ENCODE measurements at regions not wholly inside any gene's neighbourhood (a gene's known extent, or its start where the extent isn't known, plus 50 kb on each side); places are given as distances from the start of the nearest gene placed in this dataset.

DNA sequence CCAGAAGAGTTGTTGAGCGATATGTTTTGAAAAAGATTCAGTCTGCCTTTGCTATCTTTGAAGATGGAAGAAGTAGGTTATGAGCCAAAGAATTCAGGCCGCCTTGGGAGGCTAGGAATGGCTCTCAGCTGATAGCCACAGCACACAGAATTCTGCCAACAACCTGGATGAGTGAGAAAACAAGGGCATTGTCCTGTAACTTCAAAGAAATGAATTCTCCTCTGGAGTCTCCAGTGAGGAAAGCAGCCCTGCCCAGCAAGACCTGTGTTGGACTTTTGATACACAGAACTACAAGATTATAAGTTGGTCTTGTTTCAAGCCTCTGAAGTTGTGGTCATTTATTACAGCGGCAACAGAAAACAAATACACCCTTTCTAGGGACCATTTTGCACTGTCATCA, 509.9 kb upstream of the ZNF608 start:
- no peak overlapping the region for H3K4me3 ChIP-seq (ENCODE audit: low read depth, low read length)
- no peak for TF ChIP-seq CTCF (IDR thresholded peaks at IDR 0.05; ENCODE audit: insufficient read depth, low read depth, low read length)
- no peak for DNase-seq (ENCODE audit: low read depth)

DNA sequence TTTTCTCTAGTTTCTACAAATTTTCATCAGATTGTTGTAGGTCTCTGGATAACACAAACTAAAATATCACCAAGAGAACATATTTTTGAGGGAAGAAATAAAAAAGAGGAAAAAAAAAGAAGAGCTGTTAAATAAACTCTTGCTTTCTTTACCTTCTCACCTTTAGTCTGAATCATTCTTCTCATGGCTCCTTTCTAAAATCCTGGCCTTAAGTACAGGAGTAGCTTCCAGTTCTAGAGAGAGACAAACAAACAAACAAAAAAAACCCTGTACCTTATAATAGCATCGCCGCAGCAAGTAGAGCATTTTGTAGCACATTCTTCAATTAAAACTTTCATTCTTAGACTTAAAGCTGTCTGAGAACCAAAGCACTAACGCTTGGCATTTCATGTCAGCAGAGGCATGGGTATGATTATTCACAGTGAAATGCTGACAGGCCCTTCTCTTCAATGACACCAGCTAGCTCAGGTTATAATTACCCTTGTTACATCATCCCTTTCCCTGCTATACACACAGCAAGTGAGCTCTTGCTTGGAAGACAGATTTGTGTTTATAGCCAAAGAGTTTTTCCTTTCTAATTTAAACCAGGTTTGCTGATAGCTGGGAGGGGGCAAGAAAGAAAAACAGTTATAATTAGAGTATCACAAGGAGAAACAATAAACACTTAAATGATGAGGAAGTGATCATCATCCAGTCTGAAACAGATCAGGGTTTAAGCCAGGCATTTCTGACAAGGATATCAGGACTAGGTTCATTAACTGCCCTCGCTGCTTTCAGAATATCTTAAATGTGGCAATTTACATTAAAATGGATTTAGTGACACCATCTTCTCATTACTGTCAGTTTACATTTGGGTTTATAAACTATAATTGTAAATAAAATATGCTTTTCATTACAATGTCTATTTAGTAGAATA, 510.9 kb upstream of the ZNF608 start:
- no peak overlapping the region for H3K4me3 ChIP-seq (ENCODE audit: low read depth, low read length)
- no peak for DNase-seq (ENCODE audit: low read depth)
- TF ChIP-seq CTCF (IDR thresholded peaks at IDR 0.05; ENCODE audit: insufficient read depth, low read depth, low read length): no peak

GRCh38 chr5:125257997-125258396, 511.6 kb upstream of the ZNF608 start:
- no peak for DNase-seq (ENCODE audit: low read depth)
- no peak overlapping the region for H3K4me3 ChIP-seq (ENCODE audit: low read depth, low read length)
- TF ChIP-seq CTCF (IDR thresholded peaks at IDR 0.05; ENCODE audit: insufficient read depth, low read depth, low read length): no peak

DNA sequence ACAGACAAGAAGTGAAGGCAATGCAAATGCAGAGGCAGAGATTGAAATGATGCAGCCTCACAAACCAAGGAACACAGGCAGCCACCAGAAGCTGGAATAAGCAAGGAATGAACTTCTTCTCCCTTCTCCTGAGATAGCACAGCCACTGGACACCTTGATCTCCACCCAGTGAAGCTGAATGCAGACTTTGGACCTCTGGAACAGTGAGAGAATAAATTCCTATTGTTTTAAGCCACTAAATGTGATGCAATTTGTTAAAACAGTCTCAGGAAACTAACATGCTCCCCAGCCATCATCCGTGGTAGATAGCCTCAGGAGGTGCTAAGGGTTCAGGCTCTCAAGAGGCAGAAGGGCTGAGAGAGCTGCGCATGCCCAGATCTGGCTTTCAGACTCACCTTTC, 512.2 kb upstream of the ZNF608 start:
- no peak for TF ChIP-seq CTCF (IDR thresholded peaks at IDR 0.05; ENCODE audit: insufficient read depth, low read depth, low read length)
- DNase-seq (ENCODE audit: low read depth): no peak
- H3K4me3 ChIP-seq (ENCODE audit: low read depth, low read length): no peak overlapping the region

DNA sequence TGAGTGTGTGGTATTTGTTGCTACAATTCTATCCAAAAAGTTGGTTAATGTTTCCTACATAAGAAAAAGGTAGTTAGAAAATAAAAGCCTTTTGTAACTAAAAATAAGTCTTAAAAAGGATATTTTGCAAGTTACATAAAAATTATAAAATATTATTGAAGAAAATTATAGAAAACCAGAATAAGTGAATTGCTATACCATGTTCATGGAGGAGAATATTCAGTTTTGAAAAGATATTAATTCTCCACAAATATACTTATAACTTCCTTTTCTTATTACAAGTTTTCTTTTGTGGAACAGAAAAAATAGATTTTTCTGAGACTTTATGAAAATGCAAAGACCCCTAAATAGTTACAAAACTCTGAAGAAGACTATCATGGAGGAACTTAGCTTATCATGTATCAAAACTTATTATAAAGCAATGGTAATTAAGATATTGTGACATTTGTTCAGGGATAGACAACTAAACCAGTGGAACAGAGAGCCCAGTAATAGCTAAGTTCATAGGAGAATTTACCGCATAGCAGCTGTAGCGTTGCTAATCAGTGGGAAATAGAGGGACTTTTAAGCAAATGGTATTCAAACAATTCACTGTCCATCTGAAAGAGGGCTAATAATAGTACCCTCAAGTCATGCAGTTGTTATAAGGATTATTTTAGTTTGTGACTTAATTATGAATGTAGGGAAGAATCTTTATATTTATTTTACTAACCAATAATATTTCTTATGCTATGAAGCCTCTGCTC, 515.2 kb upstream of the ZNF608 start:
- no peak for DNase-seq (ENCODE audit: low read depth)
- H3K4me3 ChIP-seq (ENCODE audit: low read depth, low read length): no peak overlapping the region
- no peak for TF ChIP-seq CTCF (IDR thresholded peaks at IDR 0.05; ENCODE audit: insufficient read depth, low read depth, low read length)

- no peak for DNase-seq (ENCODE audit: low read depth)
- H3K4me3 ChIP-seq (ENCODE audit: low read depth, low read length): no peak overlapping the region
- TF ChIP-seq CTCF (IDR thresholded peaks at IDR 0.05; ENCODE audit: insufficient read depth, low read depth, low read length): no peak
Measured at GRCh38 chr5:125262782-125263181, 516.3 kb upstream of the ZNF608 start.

All from fibroblast of villous mesenchyme (primary cell).